Activated CD8-positive, alpha-beta memory T cell treated with anti-CD3 and anti-CD28 coated beads, Interleukin-2, amount 50 U/mL, for 1 hour (primary cell): ENCODE measurements at regions not wholly inside any gene's neighbourhood (a gene's known extent, or its start where the extent isn't known, plus 50 kb on each side); places are given as distances from the start of the nearest gene placed in this dataset.
A peak's percentile ranks its signal among the peaks of the same experiment; 100 is the strongest.
"Not testable (repeated sequence)": the region's sequence is repeated elsewhere in the genome, so short reads cannot be mapped to it uniquely, and the experiment has no call there.

ENCODE experiments used
- DNase-seq: peaks from one replicate; pipeline ENCODE4 v3.0.0-alpha.2; 2020; ENCODE audit errors: extremely low read depth

DNA sequence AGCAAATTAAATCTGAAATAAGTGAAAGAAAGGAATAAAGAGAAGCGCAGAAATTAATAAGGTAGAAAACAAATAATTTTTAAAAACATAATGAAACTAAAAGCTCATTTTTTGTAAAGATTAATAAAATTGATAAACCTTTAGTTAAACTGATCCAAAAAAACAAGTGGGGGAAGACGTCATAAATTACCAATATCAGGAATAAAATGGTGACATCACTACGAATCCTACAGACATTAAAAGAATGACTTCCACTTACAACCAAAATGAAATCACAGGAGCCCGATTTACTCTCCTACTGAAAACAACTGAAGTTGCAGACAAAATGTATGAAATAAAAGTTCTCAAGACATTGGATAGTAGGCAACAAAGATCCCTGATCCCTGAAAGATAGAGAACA, 68.1 kb upstream of the IFFO2 start:
- DNase-seq, result no peak

DNA sequence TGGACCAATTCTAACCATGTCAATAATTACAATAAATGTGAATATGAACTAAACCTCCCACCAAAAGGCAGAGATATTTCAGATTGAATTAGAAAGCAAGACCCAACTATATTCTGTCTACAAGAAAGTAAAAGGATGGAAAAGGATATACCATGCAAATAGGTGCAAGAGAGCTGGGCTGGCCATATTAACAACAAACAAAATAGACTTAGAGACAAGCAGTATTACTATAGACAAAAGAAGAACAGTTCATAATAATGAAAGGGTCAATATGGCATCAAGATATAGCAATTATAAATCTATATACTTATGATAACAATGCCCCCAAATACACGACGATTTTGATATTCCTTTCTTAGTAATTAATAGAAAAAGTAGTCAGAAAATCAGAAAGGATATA, 67.3 kb upstream of the IFFO2 start:
- no peak for DNase-seq

DNA sequence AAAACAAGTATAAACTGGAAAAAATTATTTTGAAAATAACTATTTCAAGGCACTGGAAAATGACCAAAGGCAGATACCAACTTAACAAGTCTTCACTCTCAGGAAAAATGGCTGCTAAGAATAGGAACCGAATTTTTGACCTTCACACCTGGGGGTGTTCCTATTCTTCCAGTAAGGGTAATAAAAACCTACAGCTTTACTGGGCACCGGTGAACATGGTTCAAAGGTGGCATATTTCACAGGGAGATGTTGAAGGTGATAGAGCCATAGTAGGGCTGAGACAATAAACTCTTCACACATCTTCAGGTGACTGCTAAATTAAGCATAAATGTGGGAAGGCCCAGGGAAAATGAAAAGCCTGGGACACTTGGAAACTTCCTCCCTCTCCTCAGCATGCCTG, 65.4 kb upstream of the IFFO2 start:
- DNase-seq, result no peak

DNA sequence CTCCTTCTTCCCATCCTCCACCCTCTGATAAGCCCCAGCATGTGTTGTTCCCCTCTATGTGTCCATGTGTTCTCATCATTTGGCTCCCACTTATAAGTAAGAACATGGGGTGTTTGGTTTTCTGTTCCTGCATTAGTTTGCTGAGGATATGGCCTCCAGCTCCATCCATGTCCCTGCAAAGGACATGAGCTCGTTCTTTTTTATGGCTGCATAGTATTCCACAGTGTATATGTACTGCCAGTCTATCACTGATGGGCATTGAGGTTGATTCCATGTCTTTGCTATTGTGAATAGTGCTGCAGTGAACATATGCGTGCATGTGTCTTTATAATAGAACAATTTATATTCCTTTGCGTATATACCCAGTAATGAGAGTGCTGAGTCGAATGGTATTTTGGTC, 62.8 kb upstream of the IFFO2 start:
- DNase-seq, result not testable (repeated sequence)

DNA sequence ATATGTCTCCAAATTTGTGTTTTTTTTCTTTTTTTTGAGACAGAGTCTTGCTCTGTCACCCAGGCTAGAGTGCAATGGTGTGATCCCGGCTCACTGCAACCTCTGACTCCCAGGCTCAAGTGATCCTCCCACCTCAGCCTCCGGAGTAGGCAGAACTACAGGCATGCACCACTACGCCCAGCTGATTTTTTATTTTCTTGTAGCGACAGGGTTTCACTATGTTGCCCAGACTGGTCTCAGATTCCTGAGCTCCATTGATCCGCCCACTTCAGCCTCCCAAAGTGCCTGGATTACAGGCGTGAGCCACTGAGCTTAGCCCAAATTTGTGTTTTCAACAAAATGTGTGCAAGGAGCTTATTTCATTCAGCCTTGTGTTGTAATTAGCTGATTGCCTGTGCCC, 59.0 kb upstream of the IFFO2 start:
- DNase-seq, result no peak

DNA sequence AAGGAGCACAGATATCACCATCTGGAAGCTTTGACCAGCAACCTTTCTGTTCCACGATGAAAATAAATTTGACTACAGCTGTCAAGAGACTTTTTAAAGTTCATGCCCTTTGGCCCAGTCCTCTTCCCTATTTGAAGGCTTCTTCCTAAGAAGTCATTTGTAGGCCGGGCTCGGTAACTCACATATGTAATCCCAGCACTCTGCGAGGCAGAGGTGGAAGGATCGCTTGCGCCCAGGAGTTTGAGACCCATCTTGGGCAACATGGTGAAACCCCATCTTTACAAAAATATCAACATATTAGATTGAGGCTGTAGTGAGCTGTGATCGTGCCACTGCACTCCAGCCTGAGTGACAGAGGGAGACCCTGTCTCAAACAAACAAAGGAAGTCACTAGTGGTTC, 58.3 kb upstream of the IFFO2 start:
- no peak for DNase-seq

DNA sequence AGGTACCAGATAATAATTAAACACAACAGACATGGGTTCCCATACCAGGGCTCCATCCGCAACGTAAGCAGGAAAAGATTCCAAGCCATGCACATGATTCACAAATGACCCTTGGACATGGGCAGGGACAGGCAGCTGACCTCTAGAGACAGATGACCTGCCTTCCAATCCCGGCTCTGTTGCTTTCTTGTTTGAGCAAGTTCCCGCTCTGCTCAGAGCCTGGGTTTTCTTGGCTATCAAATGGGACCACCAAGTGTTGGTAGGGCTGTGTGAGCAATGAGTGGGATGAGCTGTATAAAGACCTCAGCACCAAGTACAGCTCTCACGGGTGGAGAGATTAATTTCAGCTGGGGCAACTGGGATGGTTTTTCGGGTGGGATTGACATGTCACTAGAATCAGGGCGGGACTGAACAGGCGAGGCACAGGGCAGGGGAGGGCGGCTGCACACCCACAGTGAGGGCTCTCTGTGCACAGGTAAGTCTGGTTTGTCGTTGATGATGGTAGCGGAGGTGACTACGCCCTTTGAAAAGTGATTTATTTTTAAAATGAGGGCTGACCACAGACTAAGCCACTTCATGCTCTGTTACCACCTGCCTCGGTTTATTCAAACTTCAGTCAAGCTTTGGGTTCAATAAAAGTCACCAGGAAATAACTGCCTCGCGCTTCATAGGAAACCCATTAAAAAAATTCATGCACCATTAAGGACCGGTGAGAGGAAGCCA, 57.5 kb upstream of the IFFO2 start:
- DNase-seq, result no peak

DNA sequence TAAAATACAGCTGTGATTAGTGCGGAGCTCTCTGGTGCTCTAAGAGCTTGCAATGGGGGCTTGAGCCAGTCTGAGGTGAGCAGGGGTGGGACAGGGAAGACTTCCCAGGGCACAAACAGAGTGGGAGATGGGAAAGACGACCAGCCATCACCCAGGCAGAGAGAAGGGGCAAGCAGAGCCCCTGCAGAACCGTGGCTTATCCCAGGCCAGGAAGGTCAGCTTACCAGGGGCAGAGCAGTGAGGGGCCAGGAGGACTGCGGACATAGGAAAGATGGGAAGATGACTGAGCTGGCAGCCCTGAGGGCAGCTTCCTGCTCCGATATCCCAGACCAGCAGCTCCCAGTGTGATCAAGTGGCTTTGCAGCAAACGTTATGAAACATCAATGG, 55.4 kb upstream of the IFFO2 start:
- no peak for DNase-seq

DNA sequence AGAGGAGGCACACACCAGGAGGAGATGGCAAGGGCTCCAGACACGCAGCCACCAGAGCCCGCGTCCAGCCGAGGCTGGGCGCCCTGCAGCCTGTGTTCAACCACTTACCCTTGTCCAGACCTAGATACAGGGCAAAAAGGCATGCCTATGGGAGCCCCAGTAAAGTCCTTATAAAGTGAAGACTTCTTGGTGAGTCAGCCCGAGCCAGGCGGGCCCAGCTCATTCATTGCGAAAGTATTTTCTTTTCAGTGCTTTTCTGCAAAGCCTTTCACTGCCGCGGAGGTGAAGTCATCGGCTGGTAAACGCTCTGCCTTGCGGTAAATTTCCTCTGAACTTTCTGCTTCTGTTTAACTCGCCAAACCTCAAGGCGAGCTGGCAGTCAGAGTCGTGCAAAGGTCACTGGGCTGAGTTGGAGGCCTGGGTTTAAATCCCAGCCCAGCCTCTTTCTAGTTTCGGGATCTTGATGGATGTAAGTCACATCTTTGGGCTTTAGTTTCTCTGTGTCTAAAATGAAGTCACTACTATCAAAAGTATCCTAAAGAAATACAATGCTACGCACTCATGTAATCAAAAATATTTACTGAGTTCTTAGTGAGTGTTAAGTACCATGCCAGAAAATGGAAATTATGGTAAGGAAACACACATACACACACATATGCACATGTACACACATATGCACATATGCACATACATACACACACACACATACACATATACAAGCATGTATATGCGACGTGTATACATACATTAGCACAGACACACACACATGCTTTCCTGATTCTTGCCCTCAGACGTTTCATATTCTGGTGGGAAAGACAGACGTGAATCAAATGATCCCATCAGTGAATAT, 54.7 kb upstream of the IFFO2 start:
- DNase-seq, result peak; percentile 22

DNA sequence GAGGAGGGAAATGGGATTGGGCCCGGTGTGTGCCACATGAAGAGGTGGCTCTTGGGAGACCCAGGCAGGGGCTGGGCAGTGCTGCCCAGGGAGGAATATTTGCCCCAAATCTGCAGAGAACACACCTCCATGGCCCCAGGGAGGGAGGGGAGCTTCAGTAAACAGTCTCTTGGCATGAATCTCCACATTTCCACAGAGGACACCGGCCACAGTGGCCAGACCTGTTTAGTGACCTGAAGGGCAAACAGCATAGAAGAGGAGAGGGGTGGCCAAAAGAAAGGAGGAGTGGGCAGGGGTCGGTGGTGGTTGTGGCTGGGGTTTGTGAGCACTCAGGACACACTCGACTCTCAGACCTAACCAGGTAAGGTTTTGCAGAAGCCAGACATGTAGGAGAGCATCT, 54.0 kb upstream of the IFFO2 start:
- DNase-seq, result no peak

DNA sequence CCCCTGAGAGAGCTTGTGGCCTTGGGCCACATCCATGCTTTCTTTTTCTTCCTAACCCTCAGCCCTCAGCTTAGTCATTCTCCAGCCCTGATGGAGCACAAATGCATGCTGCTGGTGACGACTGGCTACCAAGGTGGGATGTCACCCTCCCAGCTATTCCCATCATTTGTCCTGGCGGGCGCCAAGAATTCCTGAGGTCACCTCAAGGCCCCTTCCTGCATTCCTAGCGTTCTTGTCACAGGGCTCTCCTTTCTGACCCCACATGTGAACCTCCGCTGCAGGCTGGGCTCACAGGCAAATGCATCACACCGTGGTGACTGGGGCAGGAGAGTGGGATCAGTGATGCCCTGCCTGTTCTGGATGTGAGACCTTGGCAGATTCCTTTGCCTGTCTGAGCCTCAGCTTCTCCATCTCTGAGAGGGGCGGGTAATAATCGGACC, 53.4 kb upstream of the IFFO2 start:
- DNase-seq, result no peak

DNA sequence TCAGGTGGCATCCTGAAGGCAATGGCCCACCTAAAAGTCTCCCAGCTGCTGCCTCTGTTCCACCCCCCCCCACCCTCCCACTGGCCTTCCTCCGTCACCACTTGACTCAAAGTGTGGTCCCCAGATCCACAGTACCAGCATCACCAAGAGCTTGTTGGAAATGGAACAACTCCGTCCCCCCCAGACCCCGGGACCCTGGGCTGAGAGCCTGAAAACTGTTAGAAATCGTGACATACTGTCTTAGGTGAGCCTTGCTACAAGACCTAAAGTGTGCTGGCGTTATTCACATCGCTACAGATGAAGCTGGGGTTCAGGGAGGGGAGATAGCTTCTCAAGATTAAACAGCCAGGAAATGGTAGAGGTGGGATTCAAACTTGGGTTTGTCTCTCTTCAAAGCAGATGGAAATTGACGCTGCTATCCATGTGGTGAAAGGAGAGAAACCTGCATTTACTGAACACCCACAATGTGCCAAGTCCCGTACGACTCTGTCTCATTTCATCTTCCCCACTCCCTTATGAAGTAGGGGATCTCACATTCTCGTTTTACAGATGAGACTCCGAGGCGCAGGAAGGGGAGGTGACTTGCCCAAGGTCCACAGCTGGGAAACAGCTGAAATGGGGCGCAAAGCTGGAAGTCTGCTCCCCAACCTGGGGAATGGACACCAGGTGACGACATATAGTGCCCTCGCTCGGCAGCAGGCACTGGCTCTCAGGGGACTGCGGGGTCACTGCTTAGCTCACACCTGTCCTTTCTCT, 52.8 kb upstream of the IFFO2 start:
- DNase-seq, result no peak

DNA sequence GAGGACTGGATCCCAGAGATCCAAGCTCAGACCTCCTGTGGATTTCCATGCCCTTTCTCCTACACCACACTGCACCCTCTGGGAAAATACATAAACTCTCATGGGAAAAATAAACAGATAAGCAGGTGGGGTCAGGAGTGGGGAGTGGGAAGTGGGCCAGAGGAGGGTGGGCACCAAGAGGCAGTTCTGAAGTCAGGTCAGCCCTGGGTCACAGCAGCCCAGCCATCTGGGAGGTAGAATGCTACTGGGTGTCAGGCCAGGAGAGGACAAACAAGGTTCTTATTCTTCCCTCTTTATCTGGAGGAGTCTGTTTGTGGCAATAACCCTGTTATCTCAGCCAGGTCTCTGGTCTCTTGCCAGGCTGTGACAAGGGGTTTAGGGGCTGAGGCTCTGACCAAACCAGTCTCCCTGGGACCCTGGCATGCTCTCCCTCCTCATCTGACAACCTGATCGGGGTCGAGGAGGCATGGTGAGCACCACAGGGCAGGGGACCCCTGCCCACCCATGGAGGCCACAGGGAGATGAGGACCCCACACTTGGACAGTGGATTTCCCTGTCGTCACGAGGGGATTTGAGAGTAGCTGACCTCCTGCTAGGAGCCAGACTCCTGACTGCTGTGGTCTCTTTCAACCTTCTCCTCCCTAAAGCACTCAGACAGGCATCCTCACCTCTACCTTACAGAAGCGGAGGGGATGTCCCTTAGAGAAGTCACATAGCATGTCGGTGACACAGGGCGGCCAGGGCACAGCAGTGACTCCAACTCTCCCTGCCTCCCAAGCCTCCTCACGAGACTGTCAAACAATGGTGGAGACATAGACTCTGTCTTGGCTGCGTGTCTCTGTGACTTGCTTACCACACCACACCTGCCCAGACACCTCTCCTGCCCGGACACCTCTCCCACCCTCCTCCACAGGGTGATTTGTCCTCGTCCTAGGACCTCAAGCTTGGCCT, 51.3 kb upstream of the IFFO2 start:
- no peak for DNase-seq

DNA sequence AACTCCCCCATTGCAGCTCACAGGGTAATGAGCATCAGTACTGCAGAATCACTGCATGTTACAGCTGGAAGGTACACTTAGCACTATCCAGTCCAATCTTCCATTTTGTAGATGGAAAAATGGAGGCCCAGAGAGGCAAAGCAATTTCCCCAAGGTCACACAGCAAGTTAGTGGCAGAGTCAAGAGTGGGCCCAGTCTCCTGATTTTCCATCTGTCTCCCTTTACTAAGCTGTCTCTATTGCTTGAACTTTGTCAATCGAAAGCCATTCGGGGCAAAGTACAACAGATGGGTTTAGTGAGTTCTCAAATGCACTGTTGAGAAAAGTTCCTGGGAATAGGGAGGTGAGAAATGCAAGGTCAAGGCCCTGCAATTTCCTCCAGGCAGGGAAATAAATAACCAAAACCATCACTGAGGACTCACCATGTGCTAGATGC, 50.4 kb upstream of the IFFO2 start:
- no peak for DNase-seq
